CD4-positive, alpha-beta T cell (primary cell): ENCODE measurements at regions not wholly inside any gene's neighbourhood (a gene's known extent, or its start where the extent isn't known, plus 50 kb on each side); places are given as distances from the start of the nearest gene placed in this dataset.

Source experiments
- ATAC-seq: fragments of 200-7000 bp; cut with Tn5 transposase; one replicate; pipeline ENCODE4 v1.10.0; 2022; ENCODE audit warnings: mild to moderate bottlenecking; ENCODE audit not compliant: poor library complexity
- CTCF ChIA-PET: fragments of 350-600 bp; sonication (Branson Sonifier 250); formaldehyde crosslinking; loops from one replicate; lab custom pipeline; 2021; ENCODE audit warnings: antibody characterized with exemption, inconsistent platforms; lab: Charles Lee
- POLR2A ChIA-PET: fragments of 350-600 bp; sonication (Branson Sonifier 250); formaldehyde crosslinking; loops from one replicate; lab custom pipeline; 2021; ENCODE audit warnings: antibody characterized with exemption, inconsistent platforms; lab: Charles Lee
- DNase-seq, 14 experiments: peaks; one replicate each; pipeline ENCODE4 v3.0.0-alpha.2; 2013 to 2020; ENCODE audit warnings: mixed read lengths in 2 of 14
- H3K27ac ChIP-seq, 2 donors: one replicate each; pipeline versions ENCODE4 v1.5.1 to v1.7.0; 2013; ENCODE audit warnings: low read length in 2 of 2, low read depth in 1 of 2, mild to moderate bottlenecking in 1 of 2
- H3K27me3 ChIP-seq, 2 experiments: 1 replicate in 1 of 2; 2 replicates in 1 of 2; pipeline versions ENCODE4 v1.6.1 to v1.7.0; 2013; ENCODE audit warnings: low read length in 2 of 2, control low read depth in 1 of 2, mild to moderate bottlenecking in 1 of 2, moderate library complexity in 1 of 2; ENCODE audit not compliant: insufficient read depth in 2 of 2, control insufficient read depth in 1 of 2
- H3K36me3 ChIP-seq: one replicate; pipeline ENCODE4 v1.6.1; 2013; ENCODE audit warnings: low read length, control low read depth; ENCODE audit not compliant: insufficient read depth
- H3K4me1 ChIP-seq: one replicate; pipeline ENCODE4 v1.6.1; 2013; ENCODE audit warnings: low read length, control low read depth; ENCODE audit not compliant: insufficient read depth
- H3K4me3 ChIP-seq: one replicate; pipeline ENCODE4 v1.5.1; 2013; ENCODE audit warnings: mild to moderate bottlenecking, low read length, moderate library complexity
- H3K9me3 ChIP-seq, 2 experiments: 1 replicate in 1 of 2; 2 replicates in 1 of 2; pipeline versions ENCODE4 v1.6.1 to v1.7.0; 2013; ENCODE audit warnings: low read length in 2 of 2, mild to moderate bottlenecking in 2 of 2, control low read depth in 1 of 2, moderate library complexity in 1 of 2; ENCODE audit not compliant: control insufficient read depth in 1 of 2, insufficient read depth in 1 of 2
- H3K27ac Mint-ChIP-seq: one replicate; pipeline ENCODE4 v1.8.0; 2020; ENCODE audit warnings: mixed read lengths
- H3K27me3 Mint-ChIP-seq: one replicate; pipeline ENCODE4 v1.8.0; 2021; ENCODE audit warnings: mixed read lengths
- H3K36me3 Mint-ChIP-seq: one replicate; pipeline ENCODE4 v1.8.0; 2021; ENCODE audit warnings: low read depth, mixed read lengths
- H3K4me1 Mint-ChIP-seq: one replicate; pipeline ENCODE4 v1.8.0; 2021; ENCODE audit warnings: low read depth, mixed read lengths
- H3K4me3 Mint-ChIP-seq: one replicate; pipeline ENCODE4 v1.8.0; 2020; ENCODE audit warnings: mild to moderate bottlenecking, mixed read lengths
- H3K9me3 Mint-ChIP-seq: one replicate; pipeline ENCODE4 v1.8.0; 2020; ENCODE audit warnings: mixed read lengths
- CTCF ChIP-seq: fragments of 200-600 bp; IDR thresholded peaks from one replicate; pipeline ENCODE4 v1.8.0; 2022; ENCODE audit warnings: antibody characterized with exemption, mild to moderate bottlenecking
- intact Hi-C, 2 experiments: fragments of 100-400 bp; cut with DNase I in 1 of 2; cut with micrococcal nuclease in 1 of 2; formaldehyde crosslinking; loops; one replicate each; pipeline versions ENCODE4 v1.15.1 to v1.9.0; 2023 to 2025; cut with DNase I, micrococcal nuclease

GRCh38 chr11:39674761-39675160 is 1784.7 kb downstream of the LRRC4C start:
- Histone ChIP-seq H3K36me3 (no peaks in the 10 kb centered on the region), H3K27me3 (no peaks in the 10 kb centered on the region), H3K4me1 (no peaks in the 10 kb centered on the region), H3K27ac (no peak overlapping the region), H3K9me3 (peaks cover 0 to 2% of the 10 kb centered on the region in 2 experiments), H3K4me3 (no peak overlapping the region)
- peaks cover 15% of the 10 kb centered on the region for H3K9me3 Mint-ChIP-seq
- no peaks in the 10 kb centered on the region for H3K4me1 Mint-ChIP-seq
- ChIA-PET POLR2A (no interaction called here), CTCF (no interaction called here)
- H3K4me3 Mint-ChIP-seq, result no peak overlapping the region
- no peak for TF ChIP-seq CTCF
- H3K27ac Mint-ChIP-seq, result no peak overlapping the region
- ATAC-seq, result no peak
- H3K36me3 Mint-ChIP-seq, result no peaks in the 10 kb centered on the region
- H3K27me3 Mint-ChIP-seq, result no peaks in the 10 kb centered on the region
- no peak for DNase-seq
- intact Hi-C loops, result no loop called here

- ChIA-PET CTCF (no interaction called here), POLR2A (no interaction called here)
- H3K27ac ChIP-seq, result no peak overlapping the region
- intact Hi-C loops, result no loop called here
- H3K9me3 ChIP-seq, result peaks cover 0 to 4% of the 10 kb centered on the region in 2 experiments
- no peak overlapping the region for H3K4me3 ChIP-seq
- no peaks in the 10 kb centered on the region for H3K36me3 Mint-ChIP-seq
- no peak overlapping the region for H3K27ac Mint-ChIP-seq
- ATAC-seq, result no peak
- no peak for DNase-seq
- no peaks in the 10 kb centered on the region for H3K27me3 Mint-ChIP-seq
- H3K27me3 ChIP-seq, result no peaks in the 10 kb centered on the region
- no peaks in the 10 kb centered on the region for H3K4me1 Mint-ChIP-seq
- H3K36me3 ChIP-seq, result no peaks in the 10 kb centered on the region
- peaks cover 15% of the 10 kb centered on the region for H3K9me3 Mint-ChIP-seq
- H3K4me3 Mint-ChIP-seq, result no peak overlapping the region
- no peak for TF ChIP-seq CTCF
- no peaks in the 10 kb centered on the region for H3K4me1 ChIP-seq
These were observed 1785.4 kb downstream of the LRRC4C start for GRCh38 chr11:39674024-39674423.

- TF ChIP-seq CTCF, result no peak
- Histone ChIP-seq H3K36me3 (no peaks in the 10 kb centered on the region), H3K4me3 (no peak overlapping the region), H3K27me3 (no peaks in the 10 kb centered on the region), H3K4me1 (no peaks in the 10 kb centered on the region), H3K9me3 (peaks cover 4 to 10% of the 10 kb centered on the region in 2 experiments), H3K27ac (no peak overlapping the region)
- ChIA-PET CTCF (no interaction called here), POLR2A (no interaction called here)
- Mint-ChIP-seq H3K27me3 (no peaks in the 10 kb centered on the region), H3K9me3 (peaks cover 21% of the 10 kb centered on the region), H3K36me3 (no peaks in the 10 kb centered on the region), H3K4me3 (no peak overlapping the region), H3K4me1 (no peaks in the 10 kb centered on the region), H3K27ac (no peak overlapping the region)
- ATAC-seq (no peak), DNase-seq (no peak)
- intact Hi-C loops, result no loop called here
These were observed 1790.8 kb downstream of the LRRC4C start for GRCh38 chr11:39668640-39669039.
